ENCODE measurements at regions not wholly inside any gene's neighbourhood (a gene's known extent, or its start where the extent isn't known, plus 50 kb on each side); places are given as distances from the start of the nearest gene placed in this dataset.

DNA sequence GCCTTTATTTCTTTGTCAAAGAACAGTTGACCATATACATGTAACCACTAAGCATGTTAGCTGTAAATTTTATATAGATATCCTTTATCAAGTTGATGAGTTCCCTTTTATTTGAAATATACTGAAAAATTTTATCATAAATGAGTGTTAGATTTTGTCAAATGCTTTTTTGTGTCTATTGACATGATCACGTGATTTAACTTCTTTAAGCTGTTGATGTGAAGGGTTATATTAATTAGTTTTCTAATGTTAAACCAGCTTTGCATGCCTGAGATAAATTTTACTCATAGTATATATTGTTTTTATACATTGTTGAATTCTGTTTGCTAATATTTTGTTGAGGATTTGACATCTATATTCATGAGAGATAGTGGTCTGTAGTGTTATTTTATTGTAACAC lies 241.9 kb upstream of the CDH20 start:
- TF ChIP-seq, protein P1, sequence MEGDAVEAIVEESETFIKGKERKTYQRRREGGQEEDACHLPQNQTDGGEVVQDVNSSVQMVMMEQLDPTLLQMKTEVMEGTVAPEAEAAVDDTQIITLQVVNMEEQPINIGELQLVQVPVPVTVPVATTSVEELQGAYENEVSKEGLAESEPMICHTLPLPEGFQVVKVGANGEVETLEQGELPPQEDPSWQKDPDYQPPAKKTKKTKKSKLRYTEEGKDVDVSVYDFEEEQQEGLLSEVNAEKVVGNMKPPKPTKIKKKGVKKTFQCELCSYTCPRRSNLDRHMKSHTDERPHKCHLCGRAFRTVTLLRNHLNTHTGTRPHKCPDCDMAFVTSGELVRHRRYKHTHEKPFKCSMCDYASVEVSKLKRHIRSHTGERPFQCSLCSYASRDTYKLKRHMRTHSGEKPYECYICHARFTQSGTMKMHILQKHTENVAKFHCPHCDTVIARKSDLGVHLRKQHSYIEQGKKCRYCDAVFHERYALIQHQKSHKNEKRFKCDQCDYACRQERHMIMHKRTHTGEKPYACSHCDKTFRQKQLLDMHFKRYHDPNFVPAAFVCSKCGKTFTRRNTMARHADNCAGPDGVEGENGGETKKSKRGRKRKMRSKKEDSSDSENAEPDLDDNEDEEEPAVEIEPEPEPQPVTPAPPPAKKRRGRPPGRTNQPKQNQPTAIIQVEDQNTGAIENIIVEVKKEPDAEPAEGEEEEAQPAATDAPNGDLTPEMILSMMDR (IDR thresholded peaks at IDR 0.05): no peak
- TF ChIP-seq ZFX (IDR thresholded peaks at IDR 0.05; ENCODE audit: borderline replicate concordance): no peak

DNA sequence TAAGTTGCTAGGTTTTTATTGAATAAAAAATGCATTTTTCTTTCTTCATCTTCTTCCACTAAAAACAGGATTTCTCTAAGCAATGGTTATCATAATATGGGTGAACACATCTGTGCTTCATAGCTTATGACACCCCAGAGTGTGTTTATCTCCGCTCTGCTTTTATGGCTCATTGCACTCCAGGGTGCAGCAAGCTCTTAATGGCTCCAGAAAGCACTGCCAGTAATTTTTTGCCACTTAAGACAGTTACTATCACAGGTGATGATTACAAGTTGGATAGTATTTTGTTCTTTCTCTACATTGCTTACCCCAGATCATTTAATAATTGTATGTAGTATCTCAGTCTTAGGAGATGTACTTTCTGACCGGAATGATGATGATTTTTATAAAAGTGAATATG lies 239.3 kb upstream of the CDH20 start:
- TF ChIP-seq, protein P1 (IDR thresholded peaks at IDR 0.05): no peak
- no peak for TF ChIP-seq ZFX (IDR thresholded peaks at IDR 0.05; ENCODE audit: borderline replicate concordance)
- no peak overlapping the region for H3K27ac ChIP-seq

More for the DNA sequence above, 241.9 kb upstream of the CDH20 start:
- H3K27ac ChIP-seq: no peak overlapping the region

DNA sequence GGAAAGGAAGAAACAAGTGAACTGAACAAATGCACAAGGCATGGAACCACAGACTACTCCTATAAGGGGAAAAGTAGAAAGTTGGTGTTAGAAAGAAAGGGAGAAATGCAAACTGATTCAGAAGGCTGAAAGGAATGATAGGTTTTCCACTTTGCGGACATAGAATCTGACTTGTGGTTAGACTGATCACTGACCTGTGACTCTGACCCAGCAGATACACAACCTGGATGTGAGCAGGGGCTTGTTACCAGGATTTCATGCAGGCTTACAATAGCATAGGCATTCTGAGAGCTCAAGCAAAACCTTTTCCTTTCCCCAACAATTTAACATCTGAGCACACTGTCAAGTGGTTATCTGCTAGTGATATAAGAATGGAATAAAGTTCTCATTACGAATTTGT lies 237.0 kb upstream of the CDH20 start:
- TF ChIP-seq, protein P1 (IDR thresholded peaks at IDR 0.05): no peak
- TF ChIP-seq ZFX (IDR thresholded peaks at IDR 0.05; ENCODE audit: borderline replicate concordance): no peak
- no peak overlapping the region for H3K27ac ChIP-seq

DNA sequence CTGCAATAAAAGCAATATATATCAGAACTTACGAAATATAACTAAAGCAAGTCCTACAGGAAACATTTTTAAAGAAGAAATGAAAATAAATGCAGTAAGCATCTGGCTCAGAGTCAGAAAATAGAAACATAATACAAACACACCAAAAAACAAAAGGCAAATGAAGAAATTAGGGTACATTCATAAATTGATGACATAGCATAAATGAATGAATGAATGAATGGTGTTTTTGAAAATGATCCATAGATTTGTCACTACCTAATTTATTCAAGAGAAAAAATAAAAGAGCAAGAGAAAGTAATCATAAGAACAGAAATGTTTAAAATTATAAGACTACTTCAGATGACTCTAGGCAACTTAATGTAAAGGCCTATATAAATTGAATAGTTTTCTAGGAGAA lies 226.1 kb upstream of the CDH20 start:
- no peak for TF ChIP-seq ZFX (IDR thresholded peaks at IDR 0.05; ENCODE audit: borderline replicate concordance)
- TF ChIP-seq, protein P1 (IDR thresholded peaks at IDR 0.05): no peak

DNA sequence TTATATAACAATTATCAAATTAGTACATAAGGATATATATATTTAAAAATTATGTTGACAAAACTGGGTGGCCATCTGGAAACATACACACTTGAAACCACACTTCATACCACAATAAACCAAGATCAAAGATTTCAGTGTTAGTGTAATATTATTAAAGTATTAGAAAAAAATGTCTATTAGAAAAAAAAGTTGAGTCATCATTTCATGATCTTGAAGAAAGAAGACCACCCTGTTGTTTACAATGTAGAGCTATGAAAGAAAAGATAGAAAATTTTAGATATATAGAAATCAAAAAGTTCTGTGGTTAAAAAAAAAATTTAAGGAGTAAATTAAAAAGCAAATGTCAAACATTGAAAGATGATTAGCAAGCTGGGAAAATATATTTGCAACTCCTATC lies 224.5 kb upstream of the CDH20 start:
- H3K27ac ChIP-seq: no peak overlapping the region
- TF ChIP-seq, protein P1 (IDR thresholded peaks at IDR 0.05): no peak
- no peak for TF ChIP-seq ZFX (IDR thresholded peaks at IDR 0.05; ENCODE audit: borderline replicate concordance)

More for the DNA sequence above, 226.1 kb upstream of the CDH20 start:
- H3K27ac ChIP-seq: no peak overlapping the region

DNA sequence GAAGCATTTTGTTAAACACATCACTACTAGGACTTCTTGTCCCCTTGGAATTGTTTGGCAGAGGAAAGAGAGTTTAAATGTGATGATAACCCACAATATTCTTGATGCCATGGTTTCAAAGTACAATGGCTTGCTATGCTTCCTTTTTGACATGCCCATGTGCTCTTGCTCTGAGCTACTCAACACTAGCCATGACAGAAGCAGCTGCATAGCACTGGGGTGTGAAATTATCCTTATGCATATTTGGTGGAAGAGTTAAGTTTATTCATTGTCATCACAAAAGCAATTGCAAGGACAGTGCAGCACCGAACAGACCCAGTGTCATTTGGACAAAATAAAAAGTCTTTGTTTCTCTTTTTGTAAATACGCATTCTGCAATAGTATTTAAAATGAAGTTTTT lies 209.9 kb upstream of the CDH20 start:
- no peak for TF ChIP-seq ZFX (IDR thresholded peaks at IDR 0.05; ENCODE audit: borderline replicate concordance)
- TF ChIP-seq, protein P1 (IDR thresholded peaks at IDR 0.05): no peak
- no peak overlapping the region for H3K27ac ChIP-seq

GRCh38 chr18:61127714-61128467 lies 205.3 kb upstream of the CDH20 start:
- no peak for TF ChIP-seq ZFX (IDR thresholded peaks at IDR 0.05; ENCODE audit: borderline replicate concordance)
- TF ChIP-seq, protein P1 (IDR thresholded peaks at IDR 0.05): no peak
- peak overlapping the region; percentile 22; the same call in 1 of the 2 replicates for H3K27ac ChIP-seq
